H54 (cell line): ENCODE measurements at regions not wholly inside any gene's neighbourhood (a gene's known extent, or its start where the extent isn't known, plus 50 kb on each side); places are given as distances from the start of the nearest gene placed in this dataset.

Source experiments
- DNase-seq: peaks from one replicate; pipeline ENCODE4 v3.0.0; 2011; ENCODE audit warnings: low spot score, mixed read lengths; ENCODE audit not compliant: insufficient read length
- FAIRE-seq: peaks from 3 replicates; lab custom pipeline; 2011; peaks lifted over from hg19 to GRCh38; lab: Jason Lieb, UNC
- POLR2A ChIP-seq: IDR thresholded peaks from 2 replicates; pipeline ENCODE4 v1.6.1; 2011; ENCODE audit warnings: low read depth, mild to moderate bottlenecking, low read length

DNA sequence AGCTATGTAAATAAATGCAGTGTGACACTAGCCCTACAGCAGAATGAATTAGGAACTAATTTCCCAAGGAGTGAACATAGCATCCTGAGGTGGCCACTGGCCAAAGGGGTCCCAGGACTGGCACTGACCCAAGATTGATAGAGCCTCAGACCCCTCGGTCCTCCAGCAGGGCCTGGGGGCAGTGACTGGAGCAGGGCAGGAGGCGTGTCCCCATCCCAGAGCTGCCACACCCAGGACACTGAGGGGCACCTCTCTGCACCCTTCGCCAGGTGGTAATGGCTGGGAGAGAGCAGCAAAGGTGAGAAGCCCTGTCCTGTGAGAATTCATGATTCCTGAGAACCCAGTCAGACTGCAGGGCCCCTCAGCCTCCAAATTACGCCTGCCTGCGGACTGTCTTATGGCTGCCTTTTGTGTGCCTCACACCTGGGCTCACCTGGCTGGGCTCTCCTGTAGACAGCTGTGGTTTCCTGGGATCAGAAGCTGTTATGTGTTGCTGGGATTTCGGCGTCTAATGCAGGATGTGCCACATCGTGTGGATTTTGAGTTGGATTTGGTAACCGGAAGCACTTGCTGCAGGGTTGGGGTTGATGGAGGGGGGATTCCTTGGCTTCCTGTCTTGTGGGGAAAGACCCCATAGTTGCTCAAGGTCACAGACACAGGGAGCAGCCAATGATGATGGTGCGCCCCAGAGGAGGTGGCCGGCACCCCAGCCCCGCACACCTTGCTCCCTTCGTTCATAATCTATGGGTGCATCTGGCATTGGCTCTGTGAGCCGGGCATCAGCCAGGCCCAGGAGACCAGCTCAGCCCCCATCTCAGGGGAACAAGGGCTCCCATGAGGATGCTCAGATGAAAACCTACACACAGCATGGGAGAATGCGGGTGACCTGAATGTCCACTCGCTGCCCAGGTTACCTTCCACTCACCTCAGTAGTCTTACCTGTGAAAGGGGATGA, 582.9 kb downstream of the BRD1 start:
- FAIRE-seq: no peak
- DNase-seq: no peak
- no peak for TF ChIP-seq POLR2A

GRCh38 chr22:49243965-49244364, 583.7 kb downstream of the BRD1 start:
- FAIRE-seq (no peak), DNase-seq (no peak)
- no peak for TF ChIP-seq POLR2A

GRCh38 chr22:49243335-49243734, 584.3 kb downstream of the BRD1 start:
- no peak for DNase-seq
- no peak for TF ChIP-seq POLR2A
- FAIRE-seq: no peak

- no peak for FAIRE-seq
- no peak for TF ChIP-seq POLR2A
- DNase-seq: no peak
These were observed 585.2 kb downstream of the BRD1 start for GRCh38 chr22:49242480-49242879.

DNA sequence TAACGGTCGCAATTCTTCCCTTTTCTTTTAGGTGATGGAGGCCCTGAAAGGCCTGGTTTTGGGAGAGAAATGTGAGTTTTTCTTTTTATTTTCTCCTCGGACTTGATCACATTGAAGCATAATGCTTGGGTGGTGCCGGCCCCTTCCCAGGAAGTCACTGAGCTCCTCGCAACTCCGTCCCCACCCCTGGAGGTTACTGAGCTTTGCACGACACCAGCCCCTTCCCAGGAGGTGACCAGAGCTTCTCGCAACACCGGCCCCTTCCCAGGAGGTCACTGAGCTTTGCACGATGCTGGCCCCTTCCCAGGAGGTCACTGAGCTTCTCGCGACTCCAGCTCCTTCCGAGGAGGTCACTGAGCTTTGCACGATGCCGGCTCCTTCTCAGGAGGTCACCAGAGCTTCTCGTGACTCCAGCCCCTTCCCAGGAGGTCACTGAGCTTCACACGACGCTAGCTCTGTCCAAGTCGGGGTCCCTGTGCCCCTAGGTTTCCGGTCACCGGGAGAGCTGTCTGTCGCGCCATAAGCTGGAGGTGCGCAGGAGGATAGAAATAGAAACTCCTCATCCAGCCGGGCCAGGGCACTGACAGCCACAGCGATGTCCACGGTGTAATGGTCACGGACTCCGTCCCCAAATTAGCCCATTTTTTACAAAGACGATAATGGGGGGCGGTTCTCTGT, 586.4 kb downstream of the BRD1 start:
- DNase-seq: no peak
- FAIRE-seq: no peak
- TF ChIP-seq POLR2A: no peak

GRCh38 chr22:49240472-49240871, 587.2 kb downstream of the BRD1 start:
- DNase-seq (no peak), FAIRE-seq (no peak)
- TF ChIP-seq POLR2A: no peak

DNA sequence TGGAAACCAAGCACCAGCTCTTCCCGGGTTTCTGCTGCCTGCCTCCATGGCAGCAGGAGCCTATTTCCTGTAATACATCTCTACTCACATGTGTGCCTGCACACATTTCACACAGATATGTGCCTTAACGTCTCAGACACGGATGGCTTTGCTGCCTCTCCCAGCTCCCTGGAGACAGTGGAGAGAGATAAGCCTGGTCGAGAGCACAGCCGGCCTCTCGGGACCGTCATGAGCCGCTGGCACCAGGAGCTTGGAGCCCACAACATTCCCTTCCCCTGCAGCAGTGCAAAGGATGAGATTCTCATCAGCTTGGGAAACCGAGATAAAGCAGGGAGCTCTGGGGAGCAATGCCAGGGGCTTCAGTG, 587.7 kb downstream of the BRD1 start:
- no peak for FAIRE-seq
- no peak for TF ChIP-seq POLR2A
- no peak for DNase-seq

DNA sequence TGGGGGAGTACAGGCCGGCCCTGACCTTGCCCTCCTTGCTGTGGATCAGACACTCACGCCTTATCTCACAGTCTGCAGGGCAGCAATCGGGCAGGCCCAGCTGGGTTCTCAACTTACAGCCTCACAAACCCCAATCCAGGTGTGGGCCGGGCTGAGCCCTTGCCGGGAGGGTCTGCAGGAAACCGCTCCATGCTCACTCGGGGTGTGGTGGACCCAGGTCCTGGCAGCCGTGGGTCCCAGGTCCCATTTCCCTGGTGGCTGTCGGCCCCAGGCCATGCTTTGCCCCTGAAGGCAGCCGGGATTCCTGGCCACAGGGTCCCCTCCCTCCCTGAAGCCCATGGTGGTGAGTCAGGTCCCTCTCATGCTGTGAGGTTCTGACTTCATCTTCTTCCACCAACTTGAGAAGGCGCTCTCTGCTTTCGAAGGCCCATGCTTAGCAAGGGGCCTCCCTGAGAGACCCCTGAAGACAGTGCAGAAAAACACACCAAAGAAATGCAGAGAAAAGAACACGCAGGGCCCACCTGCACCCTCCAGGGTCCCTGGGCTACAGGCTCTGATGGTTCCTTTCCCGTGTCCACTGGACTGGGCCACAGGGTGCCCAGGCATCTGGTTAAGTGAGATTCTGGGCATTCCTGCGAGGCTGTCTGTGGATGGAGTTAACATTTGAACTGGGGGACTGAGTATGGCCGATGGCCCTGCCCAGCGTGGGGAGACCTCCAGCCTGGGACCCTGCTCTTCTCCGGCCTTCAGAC, 588.2 kb downstream of the BRD1 start:
- no peak for TF ChIP-seq POLR2A
- DNase-seq (no peak), FAIRE-seq (no peak)

DNA sequence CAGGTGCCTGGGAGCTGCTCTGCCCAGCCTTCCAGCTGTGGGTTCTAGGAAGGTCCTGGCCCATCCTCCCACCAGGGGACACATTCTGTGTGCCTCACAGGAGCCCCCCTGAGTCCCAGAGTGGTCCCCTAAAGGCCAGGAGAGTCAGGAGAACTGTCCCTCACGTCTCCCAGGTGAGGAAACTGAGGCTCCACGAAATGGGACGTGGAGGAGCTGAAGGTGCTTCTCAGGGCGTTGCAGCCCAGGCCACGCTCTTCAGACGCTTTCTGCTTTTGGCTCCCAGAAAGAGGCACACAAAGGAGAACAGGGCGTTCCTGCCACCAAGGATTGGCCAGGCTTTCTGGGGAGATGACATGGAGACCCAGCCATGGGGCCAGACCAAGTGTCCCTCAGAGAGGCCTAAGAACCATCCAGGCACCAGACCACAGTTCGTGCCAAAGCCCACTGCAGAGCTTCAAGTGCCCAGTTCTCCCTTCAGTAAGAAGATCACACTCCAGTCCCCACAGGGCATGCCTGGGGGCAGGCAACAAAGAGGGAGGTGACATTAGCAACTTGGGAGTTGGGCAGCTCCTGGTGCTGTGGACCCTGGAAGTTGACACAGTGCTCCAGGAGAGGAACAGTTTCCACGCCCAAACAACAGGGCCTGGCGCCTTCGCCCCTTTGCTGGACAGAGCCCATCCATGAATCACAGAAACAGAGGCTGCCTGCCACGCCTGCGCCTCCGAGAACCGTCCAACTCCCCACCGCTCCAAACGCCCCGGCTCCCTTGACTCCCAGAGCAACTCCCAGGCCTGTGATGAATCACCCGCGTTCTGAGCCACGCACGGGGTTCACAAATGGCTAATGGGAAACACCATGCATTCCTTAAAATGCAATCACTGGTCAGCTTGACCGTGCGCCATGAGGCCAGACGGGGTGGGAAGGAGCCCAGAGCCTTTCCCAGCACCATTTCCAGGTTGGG, 589.2 kb downstream of the BRD1 start:
- DNase-seq: no peak

DNA sequence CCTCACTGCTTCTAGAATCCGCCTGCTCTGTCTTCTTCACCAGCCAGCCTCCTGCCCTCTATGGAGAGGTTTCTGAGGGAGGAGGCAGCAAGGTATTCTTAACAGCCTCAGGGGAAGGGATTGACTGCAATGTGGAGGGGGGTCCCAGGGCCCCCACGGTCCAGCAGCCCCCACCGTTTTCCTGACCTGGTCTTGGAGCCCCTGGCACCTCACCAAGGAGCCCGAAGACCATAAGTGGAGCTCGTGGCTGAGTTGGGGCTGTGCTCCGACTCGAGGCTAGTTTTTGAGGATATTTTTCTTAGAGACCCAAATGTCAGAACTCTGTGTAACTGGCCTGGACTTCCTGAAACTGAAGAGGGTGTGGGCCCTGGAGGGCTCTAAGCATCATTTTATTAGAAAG, 590.0 kb downstream of the BRD1 start:
- FAIRE-seq: no peak
- no peak for DNase-seq
- no peak for TF ChIP-seq POLR2A

More for the DNA sequence above, 589.2 kb downstream of the BRD1 start:
- no peak for TF ChIP-seq POLR2A
- FAIRE-seq: no peak

GRCh38 chr22:49237279-49237678, 590.4 kb downstream of the BRD1 start:
- no peak for TF ChIP-seq POLR2A
- no peak for FAIRE-seq
- no peak for DNase-seq

DNA sequence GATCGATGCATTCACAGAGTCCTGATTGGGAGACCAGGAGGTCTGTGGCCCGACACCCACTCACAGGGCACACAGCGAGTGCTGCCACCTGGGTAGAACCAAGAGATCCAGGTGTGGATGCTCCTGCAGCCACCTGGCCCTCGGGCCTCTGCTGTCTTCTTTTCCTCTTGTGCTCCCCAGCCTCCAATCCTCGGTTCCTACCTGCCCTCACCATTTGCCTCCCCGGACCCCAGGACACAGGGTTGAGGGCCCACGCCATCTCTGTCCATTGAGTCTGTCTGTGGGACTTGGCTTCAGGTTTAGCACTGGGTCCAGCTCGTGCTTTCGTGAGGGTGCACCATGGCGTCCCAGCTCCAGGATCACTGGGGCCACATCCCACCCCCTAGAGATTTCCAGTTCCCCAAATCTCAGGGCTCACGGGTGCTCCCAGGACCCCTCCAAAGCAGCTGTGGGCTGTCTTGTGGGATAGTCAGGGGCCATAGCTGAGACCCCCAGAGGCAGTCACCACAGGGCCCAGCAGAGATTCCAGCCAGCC, 591.1 kb downstream of the BRD1 start:
- no peak for TF ChIP-seq POLR2A
- DNase-seq (no peak), FAIRE-seq (no peak)

DNA sequence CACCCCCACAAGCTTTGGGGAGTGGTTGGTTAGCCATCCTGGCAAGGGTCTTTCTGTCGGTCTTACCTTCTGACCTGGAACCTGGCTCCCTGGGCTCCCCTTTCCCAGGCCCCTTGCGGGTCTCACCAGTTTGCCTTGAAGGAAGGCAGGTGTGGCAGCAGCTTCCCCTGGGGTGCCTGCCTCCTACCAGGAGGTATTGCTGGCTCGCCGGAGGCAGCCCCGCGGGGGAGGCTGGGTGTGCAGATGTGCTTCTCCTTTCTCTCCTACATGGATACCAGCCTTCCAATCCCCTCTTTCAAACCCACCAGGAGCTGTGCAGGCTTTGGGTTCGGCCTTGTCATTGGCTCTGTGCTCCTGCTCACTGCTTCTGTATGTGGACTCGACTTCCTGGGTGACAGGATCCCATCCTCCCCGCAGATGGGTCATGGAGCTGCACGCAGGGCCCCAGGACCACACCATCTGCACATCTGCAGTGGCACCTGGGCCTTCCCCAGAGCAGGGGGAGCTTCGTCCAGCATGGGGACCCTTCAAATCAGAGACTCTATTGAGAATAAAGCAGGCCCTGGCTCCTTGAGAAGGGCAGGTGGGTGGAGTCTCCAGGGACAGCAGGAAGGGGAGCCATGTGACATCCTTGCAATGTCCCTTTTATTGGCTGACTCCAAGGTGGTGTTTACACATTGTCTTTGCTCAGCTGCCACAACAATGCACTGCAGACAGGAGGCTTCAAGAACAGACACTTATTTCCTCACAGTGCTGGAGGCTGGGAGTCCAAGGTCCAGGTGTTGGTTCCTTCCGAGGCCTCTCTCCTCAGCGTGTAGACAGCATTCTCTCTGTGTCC, 592.0 kb downstream of the BRD1 start:
- no peak for DNase-seq
- TF ChIP-seq POLR2A: no peak
- no peak for FAIRE-seq
